H1 (cell line): ENCODE measurements at regions not wholly inside any gene's neighbourhood (a gene's known extent, or its start where the extent isn't known, plus 50 kb on each side); places are given as distances from the start of the nearest gene placed in this dataset.

Source experiments
- CTCF ChIA-PET: fragments of 300-600 bp; sonication (Branson Sonifier 250); formaldehyde crosslinking; loops from one replicate; lab custom pipeline; 2021; ENCODE audit not compliant: partially characterized antibody; lab: Charles Lee
- POLR2A ChIA-PET: fragments of 300-600 bp; sonication (Branson Sonifier 250); formaldehyde crosslinking; loops from one replicate; lab custom pipeline; 2021; ENCODE audit warnings: inconsistent platforms; ENCODE audit not compliant: partially characterized antibody; lab: Charles Lee
- DNase-seq, 2 experiments: peaks; one replicate each; pipeline versions ENCODE4 v3.0.0 to v3.0.0-alpha.2; 2010 to 2022; ENCODE audit warnings: low spot score in 2 of 2, low read depth in 1 of 2, mixed read lengths in 1 of 2
- FAIRE-seq: peaks from 2 replicates; lab custom pipeline; 2011; peaks lifted over from hg19 to GRCh38; lab: Jason Lieb, UNC
- H2AFZ ChIP-seq: 2 replicates; pipeline ENCODE4 v1.8.1; 2012; ENCODE audit warnings: low read length, inconsistent platforms
- H2AK5ac ChIP-seq: 2 replicates; pipeline ENCODE4 v1.6.1; 2013; ENCODE audit warnings: low read depth, low read length
- H2BK120ac ChIP-seq: replicated peaks from 2 replicates; pipeline ENCODE3; 2013; ENCODE audit warnings: low read depth, low read length, inconsistent platforms
- H2BK12ac ChIP-seq: 2 replicates; pipeline ENCODE4 v1.6.1; 2013; ENCODE audit warnings: low read depth, low read length
- H2BK15ac ChIP-seq: 2 replicates; pipeline ENCODE4 v1.6.1; 2013; ENCODE audit warnings: low read length
- H2BK20ac ChIP-seq: 2 replicates; pipeline ENCODE4 v1.6.1; 2013; ENCODE audit warnings: low read length
- H2BK5ac ChIP-seq: 2 replicates; pipeline ENCODE4 v1.6.1; 2013; ENCODE audit warnings: low read depth, low read length
- H3K14ac ChIP-seq: 2 replicates; pipeline ENCODE4 v1.6.1; 2013; ENCODE audit warnings: inconsistent platforms; ENCODE audit not compliant: insufficient read length
- H3K18ac ChIP-seq: 2 replicates; pipeline ENCODE4 v1.6.1; 2013; ENCODE audit warnings: low read length; ENCODE audit errors: extremely low read depth
- H3K23ac ChIP-seq: 2 replicates; pipeline ENCODE4 v1.6.1; 2013; ENCODE audit warnings: inconsistent platforms; ENCODE audit not compliant: insufficient read length
- H3K23me2 ChIP-seq: 2 replicates; pipeline ENCODE4 v1.6.1; 2013; ENCODE audit warnings: low read depth, low read length
- H3K27ac ChIP-seq: 2 replicates; pipeline ENCODE4 v1.6.1; 2011; ENCODE audit warnings: low read depth, low read length, inconsistent platforms
- H3K27me3 ChIP-seq, 4 experiments: replicated peaks in 1 of 4; 1 replicate in 1 of 4; 2 replicates in 3 of 4; pipeline versions ENCODE4 v1.6.1 to v1.8.1; 2011 to 2013; ENCODE audit warnings: low read length in 3 of 4, mild to moderate bottlenecking in 3 of 4, inconsistent platforms in 2 of 4, mixed read lengths in 2 of 4, moderate library complexity in 1 of 4; ENCODE audit not compliant: control insufficient read depth in 3 of 4, insufficient read depth in 3 of 4; ENCODE audit errors: extremely low read depth in 1 of 4
- H3K36me3 ChIP-seq, 4 experiments: 2 replicates each; pipeline versions ENCODE4 v1.6.1 to v1.8.1; 2011 to 2013; ENCODE audit warnings: mild to moderate bottlenecking in 4 of 4, low read length in 3 of 4, moderate library complexity in 2 of 4, control low read depth in 1 of 4, inconsistent platforms in 1 of 4; ENCODE audit not compliant: insufficient read depth in 4 of 4, control insufficient read depth in 2 of 4
- H3K4ac ChIP-seq: replicated peaks from 2 replicates; pipeline ENCODE3; 2013; ENCODE audit warnings: low read length, low read depth, mixed read lengths, inconsistent platforms; ENCODE audit not compliant: insufficient read length
- H3K4me1 ChIP-seq, 4 experiments: replicated peaks in 1 of 4; 1 replicate in 1 of 4; 2 replicates in 3 of 4; pipeline versions ENCODE4 v1.6.1 to v1.8.1; 2011 to 2013; ENCODE audit warnings: low read length in 3 of 4, inconsistent platforms in 2 of 4, mixed read lengths in 1 of 4; ENCODE audit not compliant: insufficient read depth in 4 of 4, control insufficient read depth in 3 of 4
- H3K4me2 ChIP-seq, 2 experiments: 2 replicates each; pipeline versions ENCODE4 v1.6.1 to v1.8.1; 2011 to 2013; ENCODE audit warnings: low read depth in 2 of 2, low read length in 2 of 2, control low read depth in 1 of 2, inconsistent platforms in 1 of 2, mild to moderate bottlenecking in 1 of 2; ENCODE audit not compliant: insufficient read depth in 1 of 2
- H3K4me3 ChIP-seq, 4 experiments: fragments of 200-600, 300-600 bp in 1 of 4; sonication (generic), shearing (Covaris generic), sonication (Bioruptor Twin) in 1 of 4; 2 replicates each; pipeline versions ENCODE4 v1.5.1 to v1.8.1; 2011 to 2016; ENCODE audit warnings: low read length in 4 of 4, low read depth in 3 of 4, control low read depth in 2 of 4, inconsistent platforms in 2 of 4, mild to moderate bottlenecking in 2 of 4, mixed read lengths in 1 of 4, moderate library complexity in 1 of 4; ENCODE audit not compliant: insufficient read depth in 2 of 4; ENCODE audit errors: extremely low read depth in 1 of 4
- H3K56ac ChIP-seq: replicated peaks from 2 replicates; pipeline ENCODE3; 2013; ENCODE audit warnings: low read depth, mild to moderate bottlenecking, mixed read lengths, low read length, inconsistent platforms; ENCODE audit not compliant: insufficient read length
- H3K79me1 ChIP-seq: 2 replicates; pipeline ENCODE4 v1.6.1; 2013; ENCODE audit warnings: low read depth, low read length, control low read depth
- H3K79me2 ChIP-seq, 2 experiments: 2 replicates each; pipeline versions ENCODE4 v1.6.1 to v1.8.1; 2012 to 2013; ENCODE audit warnings: low read length in 2 of 2, mild to moderate bottlenecking in 2 of 2, inconsistent platforms in 1 of 2; ENCODE audit not compliant: insufficient read depth in 2 of 2, control insufficient read depth in 1 of 2
- H3K9ac ChIP-seq, 4 experiments: replicated peaks in 1 of 4; 1 replicate in 1 of 4; 2 replicates in 3 of 4; pipeline versions ENCODE4 v1.6.1 to v1.8.1; 2011 to 2013; ENCODE audit warnings: low read depth in 3 of 4, low read length in 3 of 4, control low read depth in 2 of 4, mild to moderate bottlenecking in 2 of 4, moderate library complexity in 2 of 4, inconsistent platforms in 1 of 4; ENCODE audit errors: extremely low read depth in 1 of 4
- H3K9me3 ChIP-seq, 2 experiments: 2 replicates each; pipeline versions ENCODE4 v1.6.1 to v1.8.1; 2012 to 2013; ENCODE audit warnings: mild to moderate bottlenecking in 2 of 2, moderate library complexity in 2 of 2, control low read depth in 1 of 2, inconsistent platforms in 1 of 2, low read depth in 1 of 2, low read length in 1 of 2, mixed read lengths in 1 of 2; ENCODE audit not compliant: insufficient read depth in 2 of 2
- H4K20me1 ChIP-seq, 2 experiments: replicated peaks in 1 of 2; 2 replicates each; pipeline versions ENCODE3 to v1.8.1; 2011 to 2013; ENCODE audit warnings: inconsistent platforms in 2 of 2, low read length in 2 of 2, mild to moderate bottlenecking in 1 of 2; ENCODE audit not compliant: insufficient read depth in 2 of 2, control insufficient read depth in 1 of 2
- H4K5ac ChIP-seq: 2 replicates; pipeline ENCODE4 v1.6.1; 2013; ENCODE audit warnings: low read length, low read depth, mixed read lengths, inconsistent platforms; ENCODE audit not compliant: insufficient read length
- H4K8ac ChIP-seq: 2 replicates; pipeline ENCODE4 v1.8.0; 2013; ENCODE audit warnings: mild to moderate bottlenecking, moderate library complexity, low read length, inconsistent platforms; ENCODE audit not compliant: insufficient read depth; ENCODE audit errors: extremely low read depth
- H4K91ac ChIP-seq: replicated peaks from 2 replicates; pipeline ENCODE3; 2013; ENCODE audit warnings: low read length, mixed read lengths, inconsistent platforms; ENCODE audit not compliant: insufficient read length
- BRCA1 ChIP-seq: IDR thresholded peaks from 2 replicates; pipeline ENCODE4 v1.6.1; 2012; ENCODE audit warnings: low read depth, low read length, improper control_type of control experiment
- CBX5 ChIP-seq: fragments of 300-800, 300-1000 bp; sonication (generic); IDR thresholded peaks from 2 replicates; pipeline ENCODE4 v1.7.1; 2016; ENCODE audit warnings: antibody characterized with exemption, low read length, low read depth
- CHD2 ChIP-seq: IDR thresholded peaks from 2 replicates; pipeline ENCODE4 v1.6.1; 2012; ENCODE audit warnings: low read length, improper control_type of control experiment
- CTBP2 ChIP-seq: IDR thresholded peaks from 2 replicates; pipeline ENCODE4 v1.7.0; 2011; ENCODE audit warnings: borderline replicate concordance, mild to moderate bottlenecking, moderate library complexity, mixed read lengths, low read length; ENCODE audit not compliant: insufficient read depth, insufficient read length
- FOSL1 ChIP-seq: IDR thresholded peaks from 2 replicates; pipeline ENCODE4 v1.6.1; 2011; ENCODE audit warnings: mild to moderate bottlenecking, low read depth, low read length, moderate library complexity; ENCODE audit not compliant: insufficient read depth
- JUND ChIP-seq: IDR thresholded peaks from 2 replicates; pipeline ENCODE4 v1.6.1; 2011; ENCODE audit warnings: mild to moderate bottlenecking, improper control_type of control experiment, low read length
- MAFK ChIP-seq: IDR thresholded peaks from 2 replicates; pipeline ENCODE4 v1.6.1; 2012; ENCODE audit warnings: low read depth, mild to moderate bottlenecking, improper control_type of control experiment, low read length
- NANOG ChIP-seq: IDR thresholded peaks from 2 replicates; pipeline ENCODE4 v1.6.1; 2011; ENCODE audit warnings: low read length, low read depth, mild to moderate bottlenecking, inconsistent platforms; ENCODE audit not compliant: insufficient read depth, poor library complexity, severe bottlenecking
- PHF8 ChIP-seq: fragments of 200-600 bp; sonication (generic); conservative IDR thresholded peaks from 2 replicates; pipeline ENCODE4 v1.7.1; 2012; ENCODE audit warnings: low read depth, mild to moderate bottlenecking, inconsistent platforms, low read length, moderate library complexity
- RAD21 ChIP-seq, 2 experiments: IDR thresholded peaks in 1 of 2; conservative IDR thresholded peaks in 1 of 2; 2 replicates each; pipeline ENCODE4 v1.6.1; 2011; ENCODE audit warnings: low read depth in 2 of 2, low read length in 2 of 2, improper control_type of control experiment in 1 of 2, inconsistent platforms in 1 of 2, mild to moderate bottlenecking in 1 of 2, moderate library complexity in 1 of 2
- TAF7 ChIP-seq: optimal IDR thresholded peaks from 2 replicates; pipeline ENCODE3; 2011; ENCODE audit warnings: low read depth, mild to moderate bottlenecking, inconsistent platforms, low read length, moderate library complexity, borderline replicate concordance
- TEAD4 ChIP-seq: IDR thresholded peaks from 2 replicates; pipeline ENCODE4 v1.6.1; 2012; ENCODE audit warnings: low read depth, low read length, inconsistent platforms, mixed read lengths
- WGBS, 2 experiments: shearing (Covaris generic) in 1 of 2; methylation state at CpG; one replicate each; pipeline versions ENCODE4 v1.1.6 to v1.1.7; 2013 to 2015; ENCODE audit warnings: low lambda C conversion rate in 2 of 2, mixed read lengths in 2 of 2, inconsistent platforms in 1 of 2, low coverage in 1 of 2, missing lambda C conversion rate in 1 of 2; ENCODE audit not compliant: insufficient replicate concordance in 2 of 2, insufficient coverage in 1 of 2, insufficient read length in 1 of 2; ENCODE audit errors: extremely low coverage in 1 of 2, missing lambda C conversion rate in 1 of 2; 5-methylcytosine and 5-hydroxymethylcytosine counted together
- TF ChIP-seq, protein P1 (sequence below): IDR thresholded peaks from 2 replicates; pipeline ENCODE4 v1.6.1; 2012; ENCODE audit warnings: low read length, inconsistent platforms

DNA sequence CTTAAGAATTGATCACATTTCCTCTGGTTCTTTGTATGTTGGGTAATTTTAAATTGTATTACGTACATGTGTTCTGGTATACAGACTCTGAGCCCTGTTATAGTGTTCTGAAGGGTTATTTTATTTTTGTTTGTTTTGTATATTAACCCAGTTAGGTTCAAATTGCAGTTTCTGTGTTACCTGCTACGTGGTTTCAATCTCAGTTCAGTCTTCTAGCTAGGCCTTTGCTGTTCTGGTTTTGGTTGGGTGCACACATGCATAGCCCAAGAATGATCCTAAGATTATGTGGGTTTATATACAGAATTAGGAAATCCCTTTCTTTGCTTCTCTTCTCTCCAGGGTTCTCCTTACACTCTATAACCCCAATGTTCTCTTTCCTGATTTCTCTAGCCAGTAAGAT lies 161.0 kb downstream of the PPP1R2C start:
- H2BK20ac ChIP-seq, result no peak overlapping the region
- H2BK12ac ChIP-seq, result no peak overlapping the region
- H3K4me3 ChIP-seq, result no peak overlapping the region
- no peak overlapping the region for H4K5ac ChIP-seq
- no peak overlapping the region for H3K18ac ChIP-seq
- no peak overlapping the region for H3K23ac ChIP-seq
- no peak overlapping the region for H2AK5ac ChIP-seq
- POLR2A ChIA-PET, result no interaction called here
- no peak overlapping the region for H2BK5ac ChIP-seq
- H3K27me3 ChIP-seq, result no peaks in the 10 kb centered on the region
- CTCF ChIA-PET, result no interaction called here
- no peaks in the 10 kb centered on the region for H3K9me3 ChIP-seq
- no peaks in the 10 kb centered on the region for H3K79me2 ChIP-seq
- no peak overlapping the region for H2AFZ ChIP-seq
- no peak overlapping the region for H2BK120ac ChIP-seq
- no peak overlapping the region for H3K4ac ChIP-seq
- 82% methylated on average over 2 of the region's 2 CpGs; no CpG with 5 or more reads in 1 of the 2 experiments for WGBS, 2 experiments
- H3K4me1 ChIP-seq, result peaks cover 0 to 3% (median 0%) of the 10 kb centered on the region in 4 experiments; a peak in 1 of 7 replicates
- no peak overlapping the region for H2BK15ac ChIP-seq
- H3K23me2 ChIP-seq, result no peaks in the 10 kb centered on the region
- no peaks in the 10 kb centered on the region for H3K36me3 ChIP-seq
- no peak overlapping the region for H3K4me2 ChIP-seq
- H3K14ac ChIP-seq, result no peak overlapping the region
- H3K27ac ChIP-seq, result no peak overlapping the region
- H3K56ac ChIP-seq, result no peak overlapping the region
- no peak overlapping the region for H4K8ac ChIP-seq
- DNase-seq (no peak), FAIRE-seq (no peak)
- H4K20me1 ChIP-seq, result no peaks in the 10 kb centered on the region
- H3K9ac ChIP-seq, result no peak overlapping the region
- H3K79me1 ChIP-seq, result no peaks in the 10 kb centered on the region
- H4K91ac ChIP-seq, result no peak overlapping the region
- TF ChIP-seq BRCA1 (no peak), FOSL1 (no peak), CTBP2 (no peak), NANOG (no peak), MAFK (no peak), CBX5 (no peak), PHF8 (no peak), CHD2 (no peak), JUND (no peak), TEAD4 (no peak), RAD21 (IDR thresholded peaks at IDR 0.05 in 1 of 2, conservative IDR thresholded peaks at IDR 0.05 in 1 of 2; ENCODE audit: low read depth in 2 of 2, low read length in 2 of 2) (no peak), TAF7 (no peak)
- TF ChIP-seq, protein P1, sequence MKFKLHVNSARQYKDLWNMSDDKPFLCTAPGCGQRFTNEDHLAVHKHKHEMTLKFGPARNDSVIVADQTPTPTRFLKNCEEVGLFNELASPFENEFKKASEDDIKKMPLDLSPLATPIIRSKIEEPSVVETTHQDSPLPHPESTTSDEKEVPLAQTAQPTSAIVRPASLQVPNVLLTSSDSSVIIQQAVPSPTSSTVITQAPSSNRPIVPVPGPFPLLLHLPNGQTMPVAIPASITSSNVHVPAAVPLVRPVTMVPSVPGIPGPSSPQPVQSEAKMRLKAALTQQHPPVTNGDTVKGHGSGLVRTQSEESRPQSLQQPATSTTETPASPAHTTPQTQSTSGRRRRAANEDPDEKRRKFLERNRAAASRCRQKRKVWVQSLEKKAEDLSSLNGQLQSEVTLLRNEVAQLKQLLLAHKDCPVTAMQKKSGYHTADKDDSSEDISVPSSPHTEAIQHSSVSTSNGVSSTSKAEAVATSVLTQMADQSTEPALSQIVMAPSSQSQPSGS, result no peak
